GM21619 (cell line): ENCODE measurements at regions not wholly inside any gene's neighbourhood (a gene's known extent, or its start where the extent isn't known, plus 50 kb on each side); places are given as distances from the start of the nearest gene placed in this dataset.

Experiments
- ATAC-seq: cut with Tn5 transposase; IDR thresholded peaks from one replicate; pipeline ENCODE4 v1.9.1; 2021; ENCODE audit not compliant: unreplicated experiment

- ATAC-seq, result no peak
Measured at GRCh38 chr12:115716551-115716950, 560.9 kb downstream of the MED13L start.

DNA sequence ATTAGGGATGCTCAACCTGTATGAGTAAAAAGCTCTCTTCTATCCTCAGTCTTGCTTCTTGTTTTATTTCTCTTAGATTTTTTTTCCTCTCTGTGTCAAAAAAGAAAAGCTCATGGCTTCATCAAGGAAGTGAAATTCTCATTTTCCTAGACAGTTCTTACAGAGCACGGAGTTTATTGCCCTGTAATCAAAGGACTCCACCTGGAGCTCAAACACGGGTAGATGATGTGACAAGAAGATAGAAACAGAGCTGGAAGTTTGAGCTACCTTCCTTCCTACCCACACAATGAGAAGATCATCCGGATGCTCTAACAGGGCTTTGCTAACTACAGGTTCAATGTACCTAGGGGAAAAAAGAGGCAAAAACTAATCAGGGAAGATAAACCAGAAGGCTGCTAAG lies 564.8 kb downstream of the MED13L start:
- no peak for ATAC-seq

DNA sequence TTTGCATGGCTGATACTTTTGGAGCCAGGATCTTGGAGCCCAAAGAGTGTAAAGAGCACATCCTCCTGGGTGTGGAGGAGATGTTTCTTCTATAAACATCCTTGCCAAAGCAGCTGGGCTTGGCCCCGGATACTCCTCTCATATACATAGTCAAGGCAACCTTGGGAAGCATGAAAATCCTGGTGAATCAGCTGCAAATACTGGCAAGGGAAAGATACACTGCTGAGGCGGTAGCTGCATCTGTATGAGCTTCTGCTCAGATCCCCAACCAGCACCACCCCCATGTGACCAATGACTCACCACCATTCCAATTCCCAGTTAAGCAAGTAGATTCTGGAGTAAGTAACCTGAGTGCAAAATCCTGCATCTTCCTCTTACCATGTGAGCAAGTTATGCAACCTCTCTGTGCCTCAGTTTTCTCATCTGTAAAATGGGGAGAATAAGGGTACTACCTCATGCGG lies 567.4 kb downstream of the MED13L start:
- no peak for ATAC-seq

- no peak for ATAC-seq
Measured at GRCh38 chr12:115709540-115710011, 567.9 kb downstream of the MED13L start.

DNA sequence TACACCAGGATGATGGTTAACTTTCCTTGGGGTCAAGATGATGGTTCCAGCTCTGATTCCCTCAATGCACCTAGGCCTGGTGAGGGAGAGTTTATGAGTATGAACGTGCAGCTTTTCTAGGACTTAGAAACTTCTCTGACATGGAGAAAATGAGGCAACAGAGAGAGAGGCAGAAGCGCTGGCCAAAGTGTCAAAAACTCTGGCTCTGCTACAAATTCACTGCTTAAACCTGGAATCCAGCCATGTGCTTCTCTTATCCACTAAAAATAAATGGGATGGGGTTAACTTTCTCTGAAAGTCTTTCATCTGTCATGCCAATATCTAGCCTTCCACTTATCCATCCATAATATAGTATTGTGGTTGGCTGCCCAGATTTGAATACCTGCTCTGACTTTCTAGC lies 568.7 kb downstream of the MED13L start:
- ATAC-seq, result no peak

DNA sequence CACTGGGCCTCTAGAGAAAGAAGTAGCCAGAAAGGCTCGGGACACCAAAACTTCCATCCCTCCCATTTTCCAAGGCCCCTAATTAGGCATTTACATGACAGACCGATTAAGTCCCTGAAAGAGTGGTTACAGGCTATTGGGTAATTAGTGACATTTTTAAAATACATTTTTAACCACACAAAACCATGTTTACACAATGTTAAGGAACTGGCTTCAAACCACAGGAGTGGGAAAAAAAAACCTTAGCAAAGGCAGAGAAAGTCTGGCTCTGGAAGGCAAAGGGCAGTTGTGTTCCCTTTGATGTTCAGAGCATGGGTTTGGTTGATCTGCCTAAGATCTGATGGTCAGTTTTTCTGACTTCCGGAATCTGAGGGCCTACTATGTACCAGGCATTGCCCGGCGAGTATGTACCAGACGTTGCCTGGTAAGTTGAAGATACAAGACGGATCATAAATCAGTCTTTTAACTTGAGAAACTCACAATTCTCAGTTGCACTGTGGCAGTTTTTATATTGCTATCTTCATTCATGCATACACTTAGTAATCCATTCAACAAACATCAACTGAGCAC lies 576.5 kb downstream of the MED13L start:
- no peak for ATAC-seq

- no peak for ATAC-seq
Measured at GRCh38 chr12:115700081-115700480, 577.4 kb downstream of the MED13L start.

DNA sequence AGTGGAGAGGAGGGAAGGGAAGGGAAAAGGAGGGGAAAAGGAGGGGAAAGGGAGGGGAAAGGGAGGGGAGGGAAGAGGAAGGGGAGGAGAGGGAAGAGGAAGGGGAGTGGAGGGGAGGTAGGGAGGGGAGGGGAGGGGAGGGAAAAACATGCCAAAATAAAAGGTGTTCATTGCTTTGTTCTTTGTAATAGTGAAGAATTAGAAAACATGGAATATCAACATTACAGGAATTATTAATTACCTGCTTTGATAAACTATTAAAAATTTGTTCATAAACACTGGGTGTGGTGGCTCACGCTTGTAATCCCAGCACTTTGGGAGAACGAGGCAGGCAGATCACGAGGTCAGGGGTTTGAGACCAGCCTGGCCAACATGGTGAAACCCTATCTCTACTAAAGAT lies 579.2 kb downstream of the MED13L start:
- no peak for ATAC-seq

DNA sequence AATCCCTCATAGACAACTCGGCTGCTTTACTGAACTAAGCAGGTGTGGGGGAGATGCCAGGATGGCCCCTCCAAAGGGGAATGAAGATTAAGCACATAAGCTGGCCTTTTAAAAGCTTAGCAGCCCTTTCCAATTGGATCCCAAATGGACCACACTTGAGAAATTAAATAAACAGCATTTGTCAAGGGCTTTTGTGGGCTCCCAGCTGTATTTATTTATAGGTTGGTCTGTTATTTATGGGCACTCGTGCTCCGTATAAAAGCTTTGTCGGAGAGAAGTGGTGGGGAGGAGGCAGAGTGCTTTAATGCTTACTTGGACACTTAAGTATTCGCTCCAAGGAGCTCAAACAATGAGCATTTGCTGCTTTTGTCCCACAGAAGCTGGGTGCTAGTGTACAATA lies 580.2 kb downstream of the MED13L start:
- ATAC-seq, result no peak

DNA sequence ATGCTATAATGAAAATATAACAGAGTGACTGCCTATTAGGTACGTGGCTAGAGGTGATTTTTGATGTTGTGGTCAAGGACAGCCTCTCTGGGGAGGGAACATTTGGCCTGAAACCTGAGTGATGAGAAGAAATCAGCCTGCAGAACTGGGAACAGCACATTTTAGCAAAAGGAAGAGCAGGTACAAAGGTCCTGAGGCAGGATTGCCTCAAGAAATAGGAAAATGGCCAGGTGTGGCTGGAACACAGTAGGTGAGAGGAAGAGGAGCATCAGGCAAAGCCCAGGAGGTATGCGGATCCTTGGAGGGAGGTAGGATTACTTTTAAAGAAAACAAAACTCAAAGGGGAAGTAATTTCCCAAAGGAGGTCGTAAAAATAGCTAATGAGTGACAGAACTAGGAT lies 582.9 kb downstream of the MED13L start:
- ATAC-seq, result no peak

DNA sequence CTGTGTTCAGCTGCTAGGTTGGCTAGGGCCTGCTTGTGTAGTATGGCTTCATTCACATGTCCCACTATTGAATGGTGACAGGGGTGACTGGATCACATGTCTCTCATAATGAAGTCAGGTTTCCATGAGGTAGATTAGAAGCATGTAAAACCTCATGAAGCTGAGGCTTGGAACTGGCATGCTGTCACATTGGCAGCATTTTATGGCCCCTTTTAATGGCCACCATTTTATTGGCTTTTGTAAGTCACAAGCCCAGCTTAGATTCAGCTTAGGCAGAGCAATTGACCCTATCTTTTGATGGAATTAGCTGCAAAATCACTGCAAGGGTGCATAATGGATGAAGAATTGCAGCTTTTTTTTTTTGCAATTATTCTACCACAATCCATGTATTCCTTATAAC lies 583.5 kb downstream of the MED13L start:
- ATAC-seq, result no peak

DNA sequence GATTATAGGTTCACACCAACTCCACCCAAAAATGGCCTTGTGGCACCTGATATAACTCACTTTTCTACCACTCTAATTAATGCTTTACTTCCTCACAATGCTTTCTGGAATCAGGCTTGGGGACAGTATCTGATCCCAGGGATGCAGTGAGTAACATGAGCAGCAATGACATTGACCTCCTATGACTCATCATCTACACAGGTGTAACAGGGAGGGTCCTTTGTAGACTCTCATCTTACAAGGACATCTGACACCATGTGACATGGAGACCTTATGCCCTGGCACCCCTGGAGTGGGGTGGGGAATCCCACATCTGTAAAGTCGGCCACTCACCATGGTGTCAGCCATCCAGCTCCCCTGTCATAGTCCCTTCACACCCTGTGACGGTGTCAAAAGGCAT lies 586.4 kb downstream of the MED13L start:
- ATAC-seq, result no peak

- ATAC-seq, result no peak
Measured at GRCh38 chr12:115687094-115687493, 590.4 kb downstream of the MED13L start.

GRCh38 chr12:115683240-115683780 lies 594.2 kb downstream of the MED13L start:
- no peak for ATAC-seq

DNA sequence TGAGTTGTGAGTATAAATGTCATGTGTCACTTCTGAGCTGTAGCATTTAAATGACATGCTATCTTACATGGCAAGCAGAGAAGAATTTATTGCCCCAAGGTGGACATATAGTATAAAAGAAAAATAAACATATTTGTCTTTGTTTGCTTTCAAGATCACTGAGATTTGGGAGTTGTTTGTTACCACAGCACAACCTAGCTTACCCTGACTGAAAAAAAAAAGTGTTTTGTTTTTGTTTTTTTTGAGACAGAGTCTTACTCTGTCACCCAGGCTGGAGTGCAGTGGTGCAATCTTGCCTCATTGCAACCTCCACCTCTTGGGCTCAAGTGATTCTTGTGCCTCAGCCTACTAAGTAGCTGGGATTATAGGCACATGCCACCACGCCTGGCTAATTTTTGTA lies 596.5 kb downstream of the MED13L start:
- ATAC-seq, result no peak

- no peak for ATAC-seq
Measured at GRCh38 chr12:115672506-115673080, 604.9 kb downstream of the MED13L start.

GRCh38 chr12:115672086-115672485 lies 605.4 kb downstream of the MED13L start:
- no peak for ATAC-seq

DNA sequence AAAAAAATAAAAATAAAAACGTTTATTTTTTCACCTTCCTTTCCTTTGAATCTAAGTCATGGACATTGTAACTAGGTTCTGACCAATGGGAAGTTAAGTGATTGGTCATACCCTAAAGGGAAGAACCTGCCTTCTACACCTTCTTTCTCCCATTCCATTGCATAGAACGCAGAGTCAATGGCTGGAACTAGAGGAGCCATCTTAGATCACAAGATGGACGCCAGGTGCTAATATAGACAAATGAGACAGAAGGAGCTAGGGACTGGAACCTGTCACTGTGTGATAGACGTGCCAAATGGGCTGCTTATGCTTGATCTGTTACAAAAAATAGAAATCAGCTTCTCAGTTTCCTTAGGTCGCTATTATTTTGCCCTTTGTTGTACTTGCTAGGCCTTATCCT lies 606.6 kb downstream of the MED13L start:
- ATAC-seq, result no peak

- ATAC-seq, result no peak
Measured at GRCh38 chr12:115667116-115667515, 610.4 kb downstream of the MED13L start.

- no peak for ATAC-seq
Measured at GRCh38 chr12:115666168-115666567, 611.3 kb downstream of the MED13L start.

DNA sequence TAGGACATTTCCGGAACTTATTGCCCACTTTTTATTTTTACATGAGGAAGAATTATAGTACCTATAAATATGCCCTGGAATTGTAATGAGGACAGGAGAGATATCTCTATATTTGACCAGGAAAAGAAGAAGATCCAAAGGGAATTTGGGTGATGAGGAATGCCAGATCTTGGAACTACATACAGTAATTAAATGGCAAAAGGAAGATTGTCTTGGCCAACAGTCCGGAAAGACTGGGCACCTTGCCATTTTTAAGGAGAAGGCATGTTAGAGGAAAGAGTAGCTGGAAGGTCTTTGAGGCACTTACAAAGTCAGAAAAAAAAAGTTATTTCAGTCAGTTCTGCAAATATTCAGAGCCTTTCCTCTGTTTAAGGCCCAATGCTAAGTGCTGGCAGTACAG lies 616.4 kb downstream of the MED13L start:
- no peak for ATAC-seq

- no peak for ATAC-seq
Measured at GRCh38 chr12:115660211-115660805, 617.2 kb downstream of the MED13L start.
